H54 (cell line): ENCODE measurements at regions not wholly inside any gene's neighbourhood (a gene's known extent, or its start where the extent isn't known, plus 50 kb on each side); places are given as distances from the start of the nearest gene placed in this dataset.
A peak's percentile ranks its signal among the peaks of the same experiment; 100 is the strongest.

Experiments
- DNase-seq: peaks from one replicate; pipeline ENCODE4 v3.0.0; 2011; ENCODE audit warnings: low spot score, mixed read lengths; ENCODE audit not compliant: insufficient read length
- FAIRE-seq: peaks from 3 replicates; lab custom pipeline; 2011; peaks lifted over from hg19 to GRCh38; lab: Jason Lieb, UNC
- POLR2A ChIP-seq: IDR thresholded peaks from 2 replicates; pipeline ENCODE4 v1.6.1; 2011; ENCODE audit warnings: low read depth, mild to moderate bottlenecking, low read length

DNA sequence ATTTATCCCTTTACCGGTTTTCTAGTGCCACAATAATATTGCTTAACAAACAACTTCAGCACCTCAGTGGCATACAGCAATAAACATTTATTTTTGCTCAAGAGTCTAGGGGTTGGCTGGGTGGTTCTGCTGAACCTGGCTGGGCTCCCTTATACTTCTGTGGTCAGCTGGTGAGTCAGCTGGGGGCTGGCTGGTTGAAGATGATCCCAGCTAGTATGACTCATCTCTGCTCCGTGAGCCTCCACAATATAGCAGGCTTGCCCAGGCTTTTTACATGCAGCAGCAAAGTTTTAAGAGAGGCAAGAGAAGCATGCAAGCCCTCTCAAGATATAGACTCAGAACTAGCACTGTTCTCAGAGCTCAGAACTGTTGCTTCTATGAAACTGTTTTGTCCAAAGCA is 523.5 kb upstream of the CLINT1 start:
- DNase-seq: peak; percentile 43
- no peak for TF ChIP-seq POLR2A
- peak; percentile 75 for FAIRE-seq

DNA sequence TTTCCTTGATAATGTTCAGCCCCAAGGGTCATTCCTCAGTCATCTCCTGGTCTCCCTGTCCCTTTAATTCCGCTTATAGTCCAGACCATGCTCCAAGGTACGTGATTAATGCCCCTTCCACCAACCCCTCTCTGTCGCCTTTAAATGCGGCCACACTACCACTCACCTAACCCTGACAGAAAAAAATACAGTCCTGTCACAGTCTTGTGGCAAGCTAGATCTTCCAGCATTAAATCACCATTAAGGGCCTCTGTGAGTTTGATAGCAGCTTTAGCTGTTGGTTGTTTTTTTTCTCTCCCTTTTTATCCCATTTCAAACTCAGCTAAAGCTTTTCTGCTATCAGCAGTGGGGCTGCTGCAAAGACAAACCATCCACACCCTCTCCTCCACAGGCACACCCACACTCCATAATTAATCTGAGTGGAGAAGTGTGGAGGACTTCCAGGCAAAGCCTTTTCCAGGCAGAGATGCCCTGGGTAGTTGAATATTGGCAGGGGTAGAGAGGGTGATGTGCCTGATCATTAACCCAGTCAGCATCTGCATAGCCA is 522.7 kb upstream of the CLINT1 start:
- no peak for TF ChIP-seq POLR2A
- DNase-seq: no peak
- FAIRE-seq: no peak

DNA sequence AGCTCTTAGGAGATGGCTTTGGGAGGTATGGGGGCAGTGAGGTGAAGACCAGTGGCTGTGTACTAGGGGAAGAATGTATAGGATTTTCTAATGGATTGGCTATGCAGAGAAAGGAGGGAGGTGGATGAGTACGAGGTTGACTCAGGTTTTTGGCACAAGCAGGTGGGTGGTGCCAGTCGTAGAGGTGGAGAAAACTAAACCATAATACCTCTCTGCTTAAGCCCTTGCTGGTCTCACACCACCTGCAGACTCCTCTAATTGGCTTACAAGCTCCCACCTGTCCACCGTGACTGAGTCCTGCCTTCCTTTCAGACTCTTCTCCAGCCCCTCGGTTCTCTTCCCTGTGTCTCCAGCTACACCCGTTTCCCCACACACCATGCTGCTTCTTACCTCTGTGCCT is 521.7 kb upstream of the CLINT1 start:
- TF ChIP-seq POLR2A: no peak
- DNase-seq: no peak
- no peak for FAIRE-seq

DNA sequence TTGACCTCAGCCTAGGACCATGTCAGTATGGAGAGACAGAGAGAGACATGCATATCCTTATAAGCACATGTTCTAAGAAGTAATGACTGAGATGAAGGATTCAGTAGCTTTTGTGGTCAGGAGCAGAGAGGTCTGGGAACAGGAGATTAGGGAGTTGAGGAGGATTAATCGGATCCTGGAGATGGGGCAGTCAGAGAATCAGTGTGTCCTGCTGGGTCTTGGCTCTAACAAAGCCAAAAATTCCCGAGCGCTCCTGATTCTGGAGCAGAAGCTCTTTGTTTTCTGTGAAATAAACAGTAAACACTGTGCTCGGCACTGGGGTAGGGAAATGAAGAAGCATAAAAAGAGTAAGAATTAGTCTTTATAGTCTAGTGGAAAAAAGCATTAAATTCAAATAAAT is 520.0 kb upstream of the CLINT1 start:
- DNase-seq (no peak), FAIRE-seq (no peak)
- no peak for TF ChIP-seq POLR2A

DNA sequence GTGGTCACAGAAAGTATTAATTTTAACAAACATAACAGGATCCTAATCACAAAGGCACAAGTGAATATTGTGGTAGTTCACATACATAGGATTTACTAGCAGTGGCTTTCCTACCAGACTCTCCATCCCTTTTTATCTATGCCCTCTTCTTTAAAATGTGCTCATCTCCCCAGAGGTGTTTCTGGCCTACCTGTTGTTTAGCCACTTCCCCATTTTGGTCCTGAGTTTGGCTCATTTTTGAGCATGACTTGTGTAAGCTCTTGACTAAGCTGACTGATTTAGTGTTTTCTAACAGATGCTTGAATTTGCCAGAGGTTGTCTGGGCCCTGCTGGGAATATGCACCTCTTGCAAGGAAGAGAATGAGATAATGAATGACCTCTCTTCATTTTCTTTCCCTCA is 517.7 kb upstream of the CLINT1 start:
- no peak for TF ChIP-seq POLR2A
- no peak for FAIRE-seq
- DNase-seq: no peak

DNA sequence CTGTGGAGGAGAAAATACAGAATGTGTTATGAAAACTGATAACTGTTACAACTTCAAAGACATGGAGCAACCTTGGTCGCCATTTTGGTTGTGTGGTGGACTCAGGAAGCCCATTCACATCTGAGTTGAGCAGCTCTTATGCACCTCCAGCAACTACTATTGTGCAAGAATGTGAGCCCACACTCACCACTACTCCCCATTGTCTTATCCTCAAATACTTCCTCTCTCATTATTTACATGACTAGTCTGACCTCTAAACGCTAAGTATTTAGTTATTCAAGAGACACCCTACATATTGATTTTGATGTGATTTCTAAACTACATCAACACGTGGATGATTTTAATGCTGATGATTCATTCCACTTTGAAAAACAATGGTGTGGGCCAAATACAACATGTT is 516.6 kb upstream of the CLINT1 start:
- DNase-seq (no peak), FAIRE-seq (no peak)
- TF ChIP-seq POLR2A: no peak

DNA sequence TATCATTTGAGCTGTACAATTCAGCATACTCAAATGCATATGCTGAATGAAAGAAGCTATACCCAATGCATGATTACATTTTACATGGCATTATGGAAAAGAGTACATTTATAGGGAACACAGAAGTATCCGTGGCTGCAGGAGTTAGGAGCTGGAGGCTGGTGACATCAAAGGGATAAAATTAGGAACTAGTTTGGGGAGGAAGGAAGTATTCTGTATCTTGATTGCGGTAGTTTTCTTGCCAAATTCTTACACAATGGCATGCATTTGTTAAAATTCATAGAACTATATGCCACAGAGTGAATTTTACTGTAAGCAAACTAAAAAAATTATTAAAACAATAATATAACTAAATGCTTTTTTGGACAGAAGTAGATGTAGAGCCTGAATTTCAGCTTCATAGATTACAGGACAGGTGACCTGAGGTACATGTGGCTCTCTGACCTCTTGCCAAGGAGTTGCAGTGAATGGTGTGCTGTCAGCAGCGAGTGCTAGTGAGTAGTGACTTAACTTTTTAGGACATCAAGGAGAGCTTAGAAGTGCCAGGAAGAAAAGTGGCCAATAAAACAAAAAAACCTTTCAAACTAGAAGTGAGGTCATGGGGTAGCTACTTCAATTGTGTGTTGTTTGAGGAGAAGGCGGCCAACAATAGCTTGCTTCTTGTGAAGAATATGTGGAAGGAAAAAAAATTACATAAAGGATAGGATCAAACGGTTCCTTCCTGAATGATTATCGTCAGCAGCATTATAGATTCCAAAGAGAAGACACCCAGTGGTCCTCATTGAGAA is 514.9 kb upstream of the CLINT1 start:
- no peak for FAIRE-seq
- no peak for TF ChIP-seq POLR2A
- no peak for DNase-seq

DNA sequence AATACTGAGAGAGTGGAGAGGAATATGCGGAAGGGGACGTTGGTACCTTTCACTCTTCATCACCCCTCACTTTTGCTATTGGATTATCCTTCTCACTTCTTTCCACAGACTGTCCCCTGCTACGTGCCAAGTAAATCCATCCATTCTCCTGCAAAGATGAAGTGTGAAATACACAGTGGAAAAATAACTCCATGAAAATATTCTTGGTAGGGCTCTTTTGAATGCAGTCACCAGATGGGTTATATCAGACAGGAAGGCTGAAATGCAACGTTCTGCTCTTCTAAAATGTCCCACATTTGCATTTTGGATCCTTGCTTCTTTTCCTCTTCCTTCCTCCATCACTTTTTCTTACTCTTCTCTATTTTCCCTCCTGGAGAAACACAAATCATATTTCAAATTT is 510.3 kb upstream of the CLINT1 start:
- FAIRE-seq (no peak), DNase-seq (no peak)
- no peak for TF ChIP-seq POLR2A

DNA sequence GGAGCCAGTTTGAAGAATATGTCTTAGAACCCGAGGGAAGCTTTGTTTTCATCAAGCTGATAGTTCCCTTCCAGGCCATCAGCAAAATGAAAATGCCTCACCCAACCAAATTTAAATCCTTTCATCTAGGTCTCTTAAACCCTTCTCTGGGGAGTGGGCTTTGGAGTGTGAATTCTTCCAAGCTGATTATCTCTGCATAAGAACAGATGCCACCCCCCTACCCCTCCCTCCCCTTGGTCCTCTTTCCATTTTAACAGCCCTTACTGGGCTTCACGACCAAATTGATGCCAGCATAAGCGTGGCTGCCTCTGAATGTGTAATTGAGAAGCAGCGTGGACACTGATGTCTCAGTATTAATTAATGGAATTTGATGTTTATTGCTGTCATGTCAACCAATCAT is 509.7 kb upstream of the CLINT1 start:
- no peak for TF ChIP-seq POLR2A
- DNase-seq: no peak
- no peak for FAIRE-seq

DNA sequence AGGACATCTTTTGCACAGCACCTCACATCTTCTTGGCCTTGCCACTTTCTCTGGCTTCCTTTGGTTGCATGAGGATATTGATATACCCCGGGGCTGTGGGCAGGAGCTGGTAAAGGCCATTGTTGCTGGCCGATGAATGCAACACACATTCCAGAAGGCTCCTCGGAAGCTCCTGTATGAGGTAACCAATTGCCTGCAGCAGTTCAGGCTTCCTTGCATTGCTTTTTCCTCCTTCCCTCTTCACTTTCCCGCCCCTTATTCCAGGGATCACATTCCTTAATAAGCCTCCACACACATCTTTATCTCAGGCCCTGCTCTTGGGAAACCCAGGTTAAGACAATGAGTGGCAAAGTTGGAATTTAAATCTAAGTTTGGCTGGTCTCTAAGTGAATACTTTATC is 505.4 kb upstream of the CLINT1 start:
- FAIRE-seq: no peak

DNA sequence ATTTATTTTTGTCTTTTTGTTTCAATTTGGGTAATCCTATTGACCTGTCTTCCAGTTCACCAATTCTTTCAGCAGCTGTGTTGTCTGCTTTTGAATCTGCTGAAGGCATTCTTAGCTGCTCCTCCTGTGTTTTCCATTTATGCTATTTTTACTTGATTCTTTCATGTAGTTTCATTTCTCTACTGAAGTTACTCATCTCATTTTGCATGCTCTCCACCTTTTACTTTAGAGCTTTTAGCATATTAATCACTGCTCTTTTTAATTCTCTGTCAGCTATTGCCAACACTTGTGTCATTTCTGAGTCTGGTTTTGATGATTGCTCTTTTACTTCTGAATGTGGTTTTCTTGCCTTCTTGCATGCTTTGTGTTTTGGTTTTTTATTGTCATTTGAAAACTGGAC is 496.0 kb upstream of the CLINT1 start:
- no peak for TF ChIP-seq POLR2A
- FAIRE-seq (no peak), DNase-seq (no peak)

More for the DNA sequence above, 505.4 kb upstream of the CLINT1 start:
- no peak for DNase-seq
- no peak for TF ChIP-seq POLR2A

DNA sequence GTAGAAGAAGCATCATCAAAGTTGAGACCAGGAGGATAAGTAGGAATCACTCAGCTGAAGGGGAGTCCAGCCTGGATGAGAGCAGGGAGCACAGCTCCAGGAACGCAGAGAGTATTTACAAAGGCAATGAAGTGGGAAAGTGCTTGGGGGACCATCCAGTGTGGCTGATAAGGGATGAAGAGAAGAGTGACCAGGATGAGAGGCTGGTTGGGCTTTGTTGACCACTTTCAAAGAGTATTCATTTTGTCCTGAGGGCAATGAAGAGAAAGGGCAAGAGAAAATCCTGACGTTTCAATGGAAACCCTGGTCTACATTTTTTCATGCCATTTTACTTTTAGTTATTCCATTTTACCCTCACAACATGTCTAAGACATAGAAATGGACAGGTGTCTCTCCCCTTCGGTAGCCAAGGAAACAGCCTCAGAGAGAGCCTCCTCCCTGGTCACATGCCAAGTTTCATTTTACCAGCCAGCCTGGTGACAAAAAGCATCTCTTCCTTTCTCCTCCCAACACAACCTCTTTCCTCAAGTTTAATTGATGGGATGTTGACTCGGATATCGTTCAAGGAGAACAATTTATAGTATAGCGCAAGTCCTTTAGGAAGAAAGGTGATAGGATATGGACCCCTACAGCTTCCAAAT is 492.7 kb upstream of the CLINT1 start:
- FAIRE-seq: no peak
- no peak for DNase-seq
- TF ChIP-seq POLR2A: no peak

DNA sequence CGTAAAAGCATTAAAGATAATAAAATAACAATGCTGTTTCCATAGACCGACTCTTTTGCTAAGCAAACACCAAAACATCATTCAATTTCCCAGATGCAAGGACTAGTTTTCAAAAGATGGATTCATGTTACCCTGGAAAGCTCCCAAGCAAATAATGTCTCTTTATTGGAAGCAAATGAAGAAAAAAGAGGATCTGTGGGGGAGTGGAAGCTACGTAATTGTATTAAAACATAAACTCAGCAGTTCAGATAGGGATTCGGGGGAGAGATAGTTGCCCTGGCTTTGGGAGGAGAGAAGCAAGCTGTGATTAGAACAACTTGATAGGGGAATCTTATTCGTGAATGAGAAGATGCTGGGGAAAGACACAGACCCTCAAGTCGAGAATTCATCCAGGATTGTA is 491.0 kb upstream of the CLINT1 start:
- no peak for TF ChIP-seq POLR2A
- DNase-seq (no peak), FAIRE-seq (no peak)

DNA sequence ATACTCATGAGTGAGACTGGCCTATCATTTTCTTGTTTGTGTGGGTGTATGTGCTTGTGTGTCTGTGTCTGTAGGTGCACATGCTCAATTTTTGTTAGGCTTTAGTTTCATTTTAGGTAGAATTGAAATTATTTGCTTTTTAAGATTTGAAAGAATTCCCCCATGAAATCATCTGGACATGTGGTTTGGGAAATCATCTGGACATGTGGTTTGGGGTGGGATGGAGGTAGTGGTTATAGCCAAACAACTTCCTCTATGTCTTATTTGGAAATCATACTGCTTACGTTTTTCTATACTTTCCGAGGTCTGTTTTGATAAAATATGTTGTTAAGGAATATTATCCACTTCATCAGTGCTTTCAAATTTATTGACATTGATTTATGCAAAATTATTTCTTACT is 485.4 kb upstream of the CLINT1 start:
- FAIRE-seq: no peak
- no peak for TF ChIP-seq POLR2A
- DNase-seq: no peak

DNA sequence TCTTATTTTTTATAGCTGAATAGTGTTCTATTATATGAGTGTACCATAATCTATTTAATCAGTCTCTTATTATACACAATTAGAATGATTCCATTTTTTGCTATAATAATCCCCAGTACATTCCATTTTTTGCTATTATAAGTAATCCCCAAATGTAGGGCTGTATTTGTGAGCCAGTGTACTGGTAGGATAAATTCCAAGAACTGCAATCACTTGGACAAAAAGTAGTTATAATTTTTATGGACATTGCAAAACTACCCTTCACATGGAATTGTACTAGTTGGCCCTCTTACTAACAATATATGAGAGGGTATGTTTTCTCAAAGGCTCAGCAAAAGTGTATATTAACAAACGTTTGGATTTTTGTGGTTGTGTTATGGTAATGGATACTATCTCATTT is 481.7 kb upstream of the CLINT1 start:
- DNase-seq: no peak
- no peak for FAIRE-seq
- no peak for TF ChIP-seq POLR2A
